AG20443 (cell line): ENCODE measurements at regions not wholly inside any gene's neighbourhood (a gene's known extent, or its start where the extent isn't known, plus 50 kb on each side); places are given as distances from the start of the nearest gene placed in this dataset.
A peak's percentile ranks its signal among the peaks of the same experiment; 100 is the strongest.

Source experiments
- DNase-seq: peaks from one replicate; pipeline ENCODE4 v3.0.0; 2012; ENCODE audit warnings: low spot score, mixed read lengths

DNA sequence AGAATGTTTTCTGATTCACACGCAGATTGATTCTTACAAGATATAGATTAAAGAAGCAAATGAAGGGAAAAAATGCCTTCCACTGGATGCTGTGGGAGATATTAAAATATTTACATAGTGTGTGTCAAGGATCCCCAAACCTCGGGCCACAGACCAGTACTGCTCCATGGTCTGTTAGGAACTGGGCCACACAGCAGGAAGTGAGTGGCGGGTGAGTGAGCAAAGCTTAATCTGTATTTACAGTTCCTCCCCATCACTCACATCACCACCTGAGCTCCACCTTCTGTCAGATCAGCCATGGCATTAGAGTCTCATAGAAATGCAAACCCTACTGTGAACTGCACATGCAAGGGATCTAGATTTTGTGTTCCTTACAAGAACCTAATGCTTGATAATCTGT, 552.6 kb upstream of the GOLIM4 start:
- no peak for DNase-seq

DNA sequence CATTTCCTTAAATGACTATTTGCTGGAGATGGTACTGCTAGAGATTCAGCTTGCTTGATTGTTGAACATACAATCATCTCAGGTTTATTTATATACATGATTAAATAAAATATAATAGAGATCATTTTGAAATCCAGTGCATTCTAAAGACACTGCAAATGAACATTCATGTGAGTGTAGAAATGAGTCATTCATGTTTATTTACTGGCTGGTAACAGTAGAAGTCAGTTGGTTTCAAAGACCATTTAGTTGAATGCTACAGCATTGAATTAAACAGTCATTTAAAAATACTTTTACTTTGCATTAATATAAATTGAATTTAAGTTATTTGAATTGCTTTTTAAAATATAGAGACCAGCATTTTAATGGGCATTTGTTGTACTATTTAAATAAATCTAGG, 551.9 kb upstream of the GOLIM4 start:
- no peak for DNase-seq

DNA sequence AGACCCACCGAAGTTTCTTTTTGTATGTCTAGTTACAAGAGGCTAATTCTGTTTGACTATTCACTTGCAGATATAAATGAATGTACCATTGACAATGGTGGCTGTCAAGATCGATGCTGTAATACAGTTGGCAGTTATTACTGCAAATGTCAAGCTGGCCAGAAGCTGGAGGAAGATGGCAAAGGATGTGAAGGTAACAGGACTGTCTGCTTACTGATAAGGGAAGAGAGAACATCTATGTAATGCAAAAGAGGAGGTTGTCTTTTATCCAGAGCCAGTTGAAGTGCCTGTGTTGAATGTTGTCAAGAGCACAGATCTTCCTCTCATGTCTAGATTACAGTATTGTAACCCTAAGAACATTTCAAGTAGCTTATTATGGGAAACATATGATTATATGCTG, 549.5 kb upstream of the GOLIM4 start:
- DNase-seq = no peak

DNA sequence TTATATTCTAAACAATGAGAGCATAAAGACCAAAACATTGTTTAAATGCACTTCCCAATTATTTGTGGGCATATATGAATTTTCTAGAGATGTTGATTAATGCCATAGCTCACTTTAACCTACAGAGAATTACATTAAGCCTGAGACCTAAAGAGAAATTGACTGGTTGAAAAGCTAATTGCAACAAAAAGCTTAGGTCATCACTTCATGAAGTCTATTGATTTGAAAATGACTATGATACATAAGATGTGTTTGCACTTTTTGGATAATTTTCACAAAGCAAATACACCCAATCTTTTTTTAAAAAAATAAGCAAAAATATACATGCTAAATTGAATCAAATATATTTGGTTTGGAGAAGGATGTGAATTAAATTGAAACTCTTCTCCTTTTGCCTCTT, 532.8 kb upstream of the GOLIM4 start:
- DNase-seq = no peak

DNA sequence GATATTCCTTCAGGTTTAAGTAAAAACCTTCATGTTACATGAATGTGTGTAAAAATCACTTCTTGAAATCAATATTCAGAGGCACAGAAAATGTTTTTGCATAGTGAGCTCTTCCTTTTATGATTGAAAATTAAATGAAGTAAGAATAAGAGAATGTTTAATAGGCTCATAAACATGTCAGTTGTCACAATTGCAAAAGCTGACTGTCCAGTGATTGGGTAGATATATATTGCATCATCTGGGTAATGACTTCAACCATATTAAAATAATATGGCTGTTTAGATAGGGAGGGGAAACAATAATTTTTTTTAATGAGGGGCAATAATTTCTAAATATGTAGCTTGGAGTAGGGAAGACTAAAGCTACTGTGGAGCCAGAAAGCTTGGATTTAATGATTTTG, 529.8 kb upstream of the GOLIM4 start:
- no peak for DNase-seq

DNA sequence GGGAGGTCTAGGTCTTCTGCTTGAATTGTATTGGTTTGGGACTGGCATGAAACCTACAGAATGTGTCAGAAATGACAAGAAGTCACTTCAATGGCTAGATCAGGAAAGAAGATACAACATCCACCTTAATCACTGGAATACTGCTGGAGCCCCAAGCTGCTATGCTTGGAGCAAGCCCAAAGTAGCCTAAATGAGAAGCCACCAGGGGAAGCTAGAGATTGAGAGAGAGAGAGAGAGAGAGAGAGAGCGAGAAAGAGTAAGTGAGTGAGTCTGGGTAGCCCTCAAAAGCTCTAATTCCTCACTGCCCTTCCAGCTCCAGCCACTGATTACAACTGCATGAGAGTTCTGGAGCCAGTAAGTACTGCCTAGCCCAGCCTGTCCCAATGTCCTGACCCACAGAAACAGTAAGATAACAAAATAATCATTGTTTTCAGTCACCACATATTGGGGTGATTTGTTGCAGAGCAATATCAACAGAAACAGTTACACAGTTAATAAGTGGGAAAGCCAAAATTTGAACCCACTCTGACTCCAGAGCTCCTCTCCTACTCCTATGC, 529.2 kb upstream of the GOLIM4 start:
- DNase-seq = no peak

DNA sequence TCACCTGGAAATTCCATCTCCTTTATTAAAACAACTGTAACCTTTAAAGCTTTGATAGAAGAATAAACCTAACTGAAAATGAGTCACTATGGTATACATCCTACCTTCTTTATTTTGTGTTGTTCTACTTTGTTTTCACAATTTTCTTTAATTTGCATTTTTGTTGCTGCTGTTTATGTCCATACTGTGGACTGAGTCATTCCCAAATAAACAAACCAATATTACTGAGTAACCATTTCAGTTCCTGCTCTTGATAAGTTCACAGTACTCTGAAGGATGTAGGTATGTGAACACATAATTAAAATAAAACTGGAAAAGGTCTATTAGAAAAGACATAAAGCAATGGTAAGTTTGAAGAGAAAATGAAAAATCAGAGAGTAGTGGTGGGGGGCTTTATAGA, 528.5 kb upstream of the GOLIM4 start:
- no peak for DNase-seq

DNA sequence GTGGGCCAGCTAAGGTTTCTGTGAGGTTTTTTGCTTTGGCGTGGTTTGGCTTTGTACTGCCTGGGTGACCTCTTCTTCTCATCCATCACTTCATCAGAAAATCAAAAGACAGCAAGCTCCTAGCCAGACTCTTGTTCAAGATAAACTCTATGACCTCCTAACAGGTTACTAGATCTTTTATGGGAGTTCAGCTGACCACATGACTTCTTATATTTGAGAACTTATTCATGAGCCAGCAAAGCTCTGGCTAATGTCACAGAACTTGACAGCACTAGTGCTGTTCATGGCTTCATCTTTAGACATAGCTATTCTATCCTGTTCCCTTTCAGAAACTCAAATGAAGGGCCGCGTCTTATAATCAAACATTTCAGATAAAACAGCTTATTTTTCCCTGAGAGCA, 527.1 kb upstream of the GOLIM4 start:
- no peak for DNase-seq

DNA sequence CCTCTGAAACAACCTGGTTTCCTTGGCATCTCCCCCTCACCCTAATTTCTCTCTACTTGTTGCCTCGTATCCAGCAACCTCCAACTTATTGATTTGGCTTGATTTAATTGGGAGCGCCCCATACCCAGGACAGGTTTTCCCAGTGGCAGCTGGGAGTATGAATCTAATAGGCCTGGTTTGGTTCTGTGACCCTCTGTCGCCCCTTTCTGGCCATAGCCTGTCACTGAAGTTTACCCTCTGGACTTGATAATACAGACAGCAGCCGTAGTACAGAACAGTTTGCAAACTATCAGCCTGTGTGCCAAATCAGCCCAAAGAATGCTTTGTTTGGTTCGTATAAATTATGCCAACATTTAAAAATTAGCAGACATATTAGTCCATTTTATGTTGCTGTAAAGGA, 525.1 kb upstream of the GOLIM4 start:
- peak; percentile 14 for DNase-seq

DNA sequence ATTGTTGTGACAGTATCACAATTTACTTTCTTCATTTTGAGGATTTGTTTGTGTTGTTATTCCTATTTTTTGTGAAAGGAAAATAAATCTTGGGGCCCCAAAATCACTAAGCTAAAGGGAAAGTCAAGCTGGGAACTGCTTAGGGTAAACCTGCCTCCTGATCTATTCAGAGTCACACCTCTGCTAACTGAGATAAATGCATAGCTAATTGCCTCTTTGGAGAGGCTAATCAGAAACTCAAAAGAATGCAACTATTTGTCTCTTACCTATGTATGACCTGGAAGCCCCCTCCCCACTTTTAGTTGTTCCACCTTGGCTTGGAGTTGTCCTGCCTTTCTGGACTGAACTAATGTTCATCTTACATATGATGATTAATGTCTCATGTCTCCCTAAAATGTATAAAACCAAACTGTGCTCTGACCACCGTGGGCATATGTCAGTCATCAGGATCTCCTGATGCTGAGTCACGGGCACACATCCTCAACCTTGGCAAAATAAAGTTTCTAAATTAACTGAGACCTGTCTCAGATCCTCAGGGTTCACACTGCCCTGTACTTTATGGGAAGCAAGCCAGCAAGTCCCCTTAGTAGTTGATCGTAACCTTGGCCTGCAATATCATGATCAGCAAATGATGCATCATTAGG, 523.2 kb upstream of the GOLIM4 start:
- no peak for DNase-seq

DNA sequence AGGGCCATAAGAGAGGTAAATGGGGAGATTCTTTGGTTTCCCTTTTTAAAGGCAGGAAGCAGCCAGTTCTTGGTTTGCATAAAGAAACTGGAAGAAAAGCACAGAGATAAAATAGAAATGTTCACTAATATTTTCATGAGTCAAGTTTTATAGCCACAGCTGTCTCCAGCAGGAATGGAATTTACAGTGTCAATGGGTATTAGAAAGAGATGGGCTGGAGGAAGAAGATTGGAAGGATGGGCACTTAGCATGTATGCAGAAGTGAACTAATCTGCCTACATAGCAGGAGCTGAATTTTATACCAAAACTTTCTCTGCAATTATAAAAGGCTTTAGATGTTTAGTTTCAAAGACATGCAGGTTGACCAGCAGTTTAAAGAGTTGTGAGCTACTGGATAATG, 521.9 kb upstream of the GOLIM4 start:
- DNase-seq = no peak

DNA sequence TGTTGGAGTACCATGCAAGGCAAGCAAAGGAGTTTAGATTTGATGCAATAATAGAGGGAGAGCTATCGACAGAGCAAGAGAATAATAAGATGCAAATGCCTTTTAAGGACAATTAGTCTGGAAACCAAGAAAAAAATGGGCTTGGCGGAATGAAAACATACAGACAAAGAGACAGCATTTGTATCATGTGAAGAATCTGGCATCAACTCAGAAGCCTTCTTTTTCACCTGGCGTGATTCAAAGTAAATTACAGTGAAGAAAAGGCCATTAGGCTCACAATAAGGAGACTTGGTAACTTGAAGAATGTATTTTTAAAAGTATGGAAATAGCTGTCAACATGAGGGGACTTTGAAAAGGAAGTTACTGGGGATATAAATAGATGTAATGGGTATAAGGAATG, 521.2 kb upstream of the GOLIM4 start:
- no peak for DNase-seq

DNA sequence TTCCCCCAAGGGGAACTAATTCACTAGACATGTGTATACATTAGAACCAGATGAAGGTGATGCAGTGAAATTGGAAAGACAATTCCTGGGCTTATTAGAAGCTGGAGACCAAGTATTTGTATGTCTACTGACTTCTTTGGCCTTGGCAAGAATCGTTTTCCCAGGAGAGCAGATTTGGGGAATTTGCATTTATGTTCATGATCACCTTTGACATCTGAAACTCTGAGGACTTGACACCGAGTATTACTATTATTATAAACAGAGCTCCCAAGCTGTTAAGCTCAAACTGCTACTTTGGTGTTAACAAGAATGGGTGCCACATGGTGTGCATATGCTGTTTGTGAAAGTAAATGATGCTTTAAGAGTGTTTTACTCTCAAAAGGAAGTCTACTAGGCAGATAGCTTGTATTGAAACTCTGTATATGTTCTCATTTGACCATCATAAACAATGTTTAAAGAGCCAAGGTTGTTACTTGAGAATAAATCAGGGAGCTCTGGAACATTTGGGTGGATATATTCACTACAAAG, 519.8 kb upstream of the GOLIM4 start:
- no peak for DNase-seq

DNA sequence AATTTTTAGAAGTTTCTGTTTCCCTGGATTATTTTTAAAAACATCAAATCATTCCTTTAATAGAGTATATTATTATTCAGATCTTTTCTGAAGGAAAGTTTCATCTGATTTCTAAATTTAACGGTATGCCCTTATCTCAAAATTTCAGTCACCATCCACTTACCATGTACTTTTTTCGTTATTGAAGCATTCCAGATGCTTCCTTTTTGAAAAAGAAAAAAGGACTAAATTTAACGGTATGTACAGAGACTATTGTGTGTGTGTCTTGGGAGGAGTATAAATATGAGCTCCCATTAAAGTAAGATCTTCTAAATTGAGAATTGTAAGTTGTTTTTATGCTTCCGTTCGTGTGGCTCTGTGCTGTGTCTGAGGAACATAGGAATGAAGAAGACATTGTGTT, 517.4 kb upstream of the GOLIM4 start:
- no peak for DNase-seq

DNA sequence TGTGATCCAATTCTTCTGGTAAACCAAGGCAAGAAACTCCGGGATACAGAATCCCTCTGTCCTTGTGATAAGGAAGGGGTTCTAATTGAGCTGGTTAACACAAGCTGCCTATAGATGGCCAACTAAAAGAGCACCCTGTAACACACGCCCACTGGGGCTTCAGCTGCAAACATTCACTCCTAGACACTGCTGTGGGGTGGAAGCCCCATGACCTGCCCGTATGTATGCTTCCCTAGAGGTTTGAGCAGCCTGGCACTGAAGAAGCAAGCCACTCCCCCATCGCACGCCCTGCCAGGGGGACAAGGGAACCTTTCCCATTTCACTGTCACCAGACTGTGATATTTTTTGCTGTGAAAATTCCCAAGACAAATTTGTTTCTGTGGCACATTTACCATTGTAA, 516.9 kb upstream of the GOLIM4 start:
- no peak for DNase-seq

DNA sequence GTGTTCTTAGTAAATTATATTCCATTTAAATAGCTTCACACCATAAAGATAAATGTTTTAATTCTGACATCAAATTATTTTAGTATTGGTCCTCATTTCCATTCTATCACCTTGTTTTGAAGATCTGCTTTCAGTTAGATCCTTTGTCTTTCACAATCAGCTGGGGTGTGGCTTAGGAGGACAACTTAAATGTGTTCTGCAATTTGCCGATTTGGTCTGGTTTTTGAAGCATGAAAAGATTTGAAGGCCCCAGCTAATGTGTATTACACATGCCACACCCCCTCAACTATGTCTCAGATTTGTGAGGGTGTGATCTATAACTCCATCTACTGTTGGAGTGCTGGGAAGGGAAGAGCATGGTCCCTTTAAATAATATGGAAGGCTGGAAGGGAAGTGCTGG, 516.1 kb upstream of the GOLIM4 start:
- DNase-seq = no peak

DNA sequence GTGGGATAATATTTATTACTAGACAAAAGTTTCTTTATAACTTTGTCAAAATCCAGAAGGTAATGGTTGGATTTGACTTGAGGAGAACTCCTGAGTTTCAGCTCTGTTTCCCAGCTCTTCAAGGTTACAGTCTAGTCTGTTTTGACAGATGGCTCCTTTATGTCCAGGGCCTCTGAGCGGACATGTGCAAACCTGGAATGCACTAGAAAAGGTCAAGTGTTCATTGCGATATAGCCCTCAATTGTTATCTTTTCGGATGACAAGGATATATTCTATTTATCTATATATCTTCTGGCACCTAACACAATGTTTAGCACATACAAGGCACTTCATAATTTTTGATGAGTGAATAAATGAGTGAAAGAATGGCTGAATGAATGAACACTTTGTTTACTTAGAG, 513.2 kb upstream of the GOLIM4 start:
- no peak for DNase-seq

DNA sequence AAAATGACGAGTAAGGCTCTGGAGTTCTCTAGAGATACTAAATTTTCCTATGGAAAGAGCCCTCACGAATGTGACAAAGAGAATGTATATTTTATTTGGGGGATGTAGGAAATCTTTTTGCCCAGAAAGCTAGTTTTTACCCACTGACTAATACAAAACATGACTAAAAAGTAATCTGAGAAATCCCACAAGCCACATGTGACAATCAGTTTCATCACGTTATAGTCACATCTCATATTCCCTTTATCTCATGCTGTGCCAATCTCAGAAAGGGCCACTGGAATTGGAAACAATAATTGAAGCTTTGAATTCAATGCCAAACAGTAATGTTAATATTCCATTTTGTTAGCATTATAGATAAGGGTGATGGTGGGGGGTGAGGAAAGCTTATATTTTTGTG, 509.0 kb upstream of the GOLIM4 start:
- no peak for DNase-seq

DNA sequence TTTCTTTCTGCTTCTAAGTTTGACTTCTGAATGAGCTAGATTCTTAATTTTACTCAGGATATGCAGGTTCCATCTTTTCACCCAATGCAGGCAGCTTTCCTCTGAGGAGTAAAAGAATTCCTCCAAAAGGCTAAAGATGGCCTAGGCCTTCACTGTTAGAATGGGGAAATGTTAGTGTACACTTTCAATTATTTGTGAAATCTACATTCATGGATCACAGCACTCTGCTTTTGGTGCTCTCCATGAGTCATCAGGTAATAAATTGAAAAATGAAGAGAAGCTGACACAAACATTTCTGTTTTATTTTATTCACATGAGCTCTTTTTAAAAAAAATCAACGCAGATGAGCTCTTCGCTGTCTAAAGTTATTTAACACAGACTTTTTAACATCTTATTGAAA, 502.5 kb upstream of the GOLIM4 start:
- no peak for DNase-seq

DNA sequence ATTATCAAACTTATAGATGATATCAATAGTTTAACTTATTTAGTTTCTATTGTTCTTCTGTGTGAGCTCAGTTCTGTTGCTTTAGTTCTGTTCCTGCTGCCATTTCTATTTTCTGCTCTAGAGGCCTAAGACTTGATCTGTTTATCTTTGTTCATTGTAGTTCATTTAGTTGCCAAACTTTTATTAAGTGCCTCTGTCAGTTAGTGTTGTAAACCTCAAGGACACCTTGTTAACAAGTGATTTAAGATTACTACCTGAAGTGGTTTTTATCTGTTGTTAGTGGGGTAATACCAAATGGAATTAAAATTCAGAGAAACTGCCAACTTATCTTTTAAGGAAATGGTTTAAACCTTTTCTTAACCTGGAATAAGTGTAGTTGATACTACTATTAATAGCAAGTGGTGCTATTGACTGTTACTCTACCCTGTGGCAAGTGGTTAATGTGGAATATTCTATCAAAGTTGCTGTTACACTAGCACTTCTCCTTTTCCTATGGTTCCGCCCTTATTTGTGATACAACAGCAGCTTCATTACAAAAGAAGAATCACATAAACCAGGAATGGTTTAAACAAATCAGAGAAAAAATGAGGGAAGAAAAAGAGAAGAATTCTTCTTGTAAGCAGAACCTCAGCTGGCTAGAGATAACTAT, 500.6 kb upstream of the GOLIM4 start:
- DNase-seq = no peak

DNA sequence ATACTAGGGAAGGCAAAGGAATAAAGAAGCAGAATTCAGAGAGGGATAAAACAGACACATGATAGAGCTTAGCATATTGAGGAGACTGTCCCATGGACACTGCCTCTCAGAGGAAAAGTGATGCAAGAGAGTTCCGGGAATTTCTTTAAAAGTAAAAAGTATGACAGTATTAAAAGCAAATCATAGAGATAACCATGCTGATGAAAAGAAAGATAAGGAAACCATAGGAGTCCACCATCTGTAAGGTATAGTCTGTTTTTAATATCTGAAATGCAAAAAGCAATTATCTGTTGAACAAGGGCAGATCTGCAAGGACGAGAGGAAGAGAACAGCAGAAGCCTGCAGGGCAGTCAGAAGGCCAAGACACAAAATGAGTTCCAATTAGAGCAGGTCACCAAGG, 495.9 kb upstream of the GOLIM4 start:
- DNase-seq = no peak

DNA sequence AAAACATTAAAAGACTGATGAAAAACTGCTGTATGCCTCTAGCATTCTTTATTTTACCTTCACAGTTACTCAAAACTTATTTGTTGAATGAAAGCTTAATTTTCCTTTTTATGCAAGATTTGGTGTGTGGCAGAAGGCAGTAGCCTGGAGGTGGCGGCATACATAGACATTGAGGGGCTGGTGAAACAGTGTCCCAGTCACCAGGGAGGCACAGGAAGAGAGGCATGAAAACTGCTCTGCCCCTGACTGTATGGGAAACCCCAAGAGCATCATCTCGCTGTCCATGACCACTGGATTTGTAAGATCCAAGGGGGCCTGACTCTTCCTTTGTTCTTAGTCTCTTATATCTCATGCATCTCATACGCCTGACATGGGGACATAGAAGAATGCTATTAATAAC, 493.7 kb upstream of the GOLIM4 start:
- DNase-seq = no peak

DNA sequence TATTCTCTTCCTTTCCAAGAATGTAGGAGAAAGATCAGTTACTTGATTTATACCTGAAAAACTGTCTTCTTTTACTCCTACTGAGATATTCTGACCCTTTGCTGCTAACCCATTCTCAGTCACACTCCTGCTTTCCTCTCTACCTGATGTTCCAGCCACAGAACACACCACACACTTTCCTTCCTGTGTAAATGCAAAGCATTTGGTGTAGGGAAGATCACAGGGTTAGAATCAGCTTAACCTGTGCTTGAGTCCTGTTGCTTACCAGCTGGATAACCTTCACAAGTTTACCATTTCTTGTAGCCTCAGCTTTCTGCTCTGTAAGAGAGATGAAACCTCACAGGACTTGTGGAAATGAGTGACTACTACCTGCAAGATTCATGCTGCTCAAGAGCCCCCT, 489.8 kb upstream of the GOLIM4 start:
- no peak for DNase-seq

DNA sequence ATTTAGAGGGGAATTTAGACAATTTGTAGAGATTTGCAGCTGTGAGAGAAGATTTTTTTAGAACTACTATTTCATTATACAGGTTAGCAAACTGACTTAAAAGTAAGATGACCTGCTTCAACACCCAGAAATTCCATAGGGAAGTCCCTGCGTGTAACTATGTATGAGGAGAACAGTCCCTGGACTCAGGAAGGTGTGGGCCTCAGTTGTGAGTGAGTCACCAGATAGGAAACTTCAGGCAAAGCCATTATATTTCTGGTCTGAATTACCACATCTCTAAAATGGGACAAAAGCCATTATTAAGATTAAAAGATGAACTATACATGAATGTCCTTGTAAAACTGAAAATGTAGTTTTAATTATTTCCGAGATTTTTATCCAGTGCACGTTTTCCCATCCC, 488.3 kb upstream of the GOLIM4 start:
- DNase-seq = no peak
